ENCODE measurements at regions not wholly inside any gene's neighbourhood (a gene's known extent, or its start where the extent isn't known, plus 50 kb on each side); places are given as distances from the start of the nearest gene placed in this dataset.

- TF ChIP-seq CTCF (conservative IDR thresholded peaks at IDR 0.05) (no peak), ZFX (IDR thresholded peaks at IDR 0.05) (no peak)
Measured at GRCh38 chr3:106338582-106339214, 469.9 kb upstream of the CBLB start.
